Parathyroid adenoma (tissue), 2 donors: ENCODE measurements at regions not wholly inside any gene's neighbourhood (a gene's known extent, or its start where the extent isn't known, plus 50 kb on each side); places are given as distances from the start of the nearest gene placed in this dataset.
A peak's percentile ranks its signal among the peaks of the same experiment; 100 is the strongest.

Experiments
- H2AFZ ChIP-seq: fragments of 300-600 bp; sonication (generic); one replicate; pipeline ENCODE4 v1.7.0; 2017; ENCODE audit warnings: antibody characterized with exemption, mild to moderate bottlenecking
- H3K27ac ChIP-seq: fragments of 300-600 bp; sonication (generic); one replicate; pipeline ENCODE4 v1.7.0; 2017
- H3K27me3 ChIP-seq: fragments of 300-600 bp; sonication (generic); one replicate; pipeline ENCODE4 v1.7.0; 2017; ENCODE audit warnings: low read length; ENCODE audit not compliant: control insufficient read depth, insufficient read depth
- H3K36me3 ChIP-seq: fragments of 300-600 bp; sonication (generic); one replicate; pipeline ENCODE4 v1.7.0; 2017; ENCODE audit warnings: low read length; ENCODE audit not compliant: control insufficient read depth, insufficient read depth
- H3K4me1 ChIP-seq: fragments of 300-600 bp; sonication (generic); one replicate; pipeline ENCODE4 v1.7.0; 2017; ENCODE audit warnings: control low read depth
- H3K4me2 ChIP-seq: fragments of 300-600 bp; sonication (generic); one replicate; pipeline ENCODE4 v1.7.0; 2017; ENCODE audit warnings: low read length
- H3K4me3 ChIP-seq: fragments of 300-600 bp; sonication (generic); one replicate; pipeline ENCODE4 v1.7.0; 2017; ENCODE audit warnings: low read depth, low read length
- H3K79me2 ChIP-seq: fragments of 300-600 bp; sonication (generic); one replicate; pipeline ENCODE4 v1.7.0; 2017; ENCODE audit warnings: control low read depth
- H3K9ac ChIP-seq: fragments of 300-600 bp; sonication (generic); one replicate; pipeline ENCODE4 v1.7.0; 2017; ENCODE audit warnings: mild to moderate bottlenecking
- H3K9me3 ChIP-seq: fragments of 300-600 bp; sonication (generic); one replicate; pipeline ENCODE4 v1.7.0; 2017; ENCODE audit warnings: low read length; ENCODE audit not compliant: control insufficient read depth
- CTCF ChIP-seq: fragments of 300-600 bp; sonication (generic); IDR thresholded peaks from one replicate; pipeline ENCODE4 v1.7.0; 2017; ENCODE audit warnings: antibody characterized with exemption, mild to moderate bottlenecking
- donor health status: primary hyperparathyroidism.

- Histone ChIP-seq H3K4me2 (no peak overlapping the region), H3K9ac (no peak overlapping the region), H3K36me3 (no peaks in the 10 kb centered on the region), H2AFZ (peak overlapping the region; percentile 25), H3K4me1 (no peaks in the 10 kb centered on the region), H3K9me3 (no peaks in the 10 kb centered on the region), H3K27me3 (no peaks in the 10 kb centered on the region), H3K27ac (no peak overlapping the region), H3K79me2 (no peaks in the 10 kb centered on the region), H3K4me3 (no peak overlapping the region)
- peak; percentile 89 for TF ChIP-seq CTCF
Observed at GRCh38 chr3:102229062-102229655, 205.7 kb upstream of the ZPLD1 start.

GRCh38 chr3:102230057-102230456 is 204.8 kb upstream of the ZPLD1 start:
- no peak overlapping the region for H3K4me2 ChIP-seq

GRCh38 chr3:102233881-102234280 is 200.9 kb upstream of the ZPLD1 start:
- no peak overlapping the region for H3K27ac ChIP-seq
- no peaks in the 10 kb centered on the region for H3K36me3 ChIP-seq
- no peak overlapping the region for H3K4me3 ChIP-seq
- no peaks in the 10 kb centered on the region for H3K79me2 ChIP-seq
- no peak overlapping the region for H2AFZ ChIP-seq
- H3K27me3 ChIP-seq: no peaks in the 10 kb centered on the region
- H3K4me1 ChIP-seq: no peaks in the 10 kb centered on the region
- no peaks in the 10 kb centered on the region for H3K9me3 ChIP-seq
- TF ChIP-seq CTCF: no peak
- no peak overlapping the region for H3K4me2 ChIP-seq
- no peak overlapping the region for H3K9ac ChIP-seq

More at GRCh38 chr3:102230057-102230456, 204.8 kb upstream of the ZPLD1 start:
- no peaks in the 10 kb centered on the region for H3K9me3 ChIP-seq
- TF ChIP-seq CTCF: no peak
- H3K4me3 ChIP-seq: no peak overlapping the region
- H3K27ac ChIP-seq: no peak overlapping the region
- H3K27me3 ChIP-seq: no peaks in the 10 kb centered on the region
- H2AFZ ChIP-seq: peak overlapping the region; percentile 25
- no peak overlapping the region for H3K9ac ChIP-seq
- H3K79me2 ChIP-seq: no peaks in the 10 kb centered on the region
- no peaks in the 10 kb centered on the region for H3K4me1 ChIP-seq
- no peaks in the 10 kb centered on the region for H3K36me3 ChIP-seq

- H3K27ac ChIP-seq: no peak overlapping the region
- peak; percentile 49 for TF ChIP-seq CTCF
- H3K4me3 ChIP-seq: no peak overlapping the region
Observed at GRCh38 chr3:102235679-102236078, 199.1 kb upstream of the ZPLD1 start.

GRCh38 chr3:102237181-102237580 is 197.6 kb upstream of the ZPLD1 start:
- Histone ChIP-seq H3K4me1 (no peaks in the 10 kb centered on the region), H3K27ac (no peak overlapping the region), H2AFZ (no peak overlapping the region), H3K4me2 (no peak overlapping the region), H3K79me2 (no peaks in the 10 kb centered on the region), H3K36me3 (no peaks in the 10 kb centered on the region), H3K9ac (no peak overlapping the region), H3K27me3 (no peaks in the 10 kb centered on the region), H3K9me3 (peaks cover 5% of the 10 kb centered on the region), H3K4me3 (no peak overlapping the region)
- TF ChIP-seq CTCF: no peak

More at GRCh38 chr3:102235679-102236078, 199.1 kb upstream of the ZPLD1 start:
- no peaks in the 10 kb centered on the region for H3K27me3 ChIP-seq
- H3K4me2 ChIP-seq: no peak overlapping the region
- H3K9me3 ChIP-seq: no peaks in the 10 kb centered on the region
- H3K9ac ChIP-seq: no peak overlapping the region
- no peaks in the 10 kb centered on the region for H3K79me2 ChIP-seq
- no peaks in the 10 kb centered on the region for H3K4me1 ChIP-seq
- no peak overlapping the region for H2AFZ ChIP-seq
- H3K36me3 ChIP-seq: no peaks in the 10 kb centered on the region
